ENCODE measurements at regions not wholly inside any gene's neighbourhood (a gene's known extent, or its start where the extent isn't known, plus 50 kb on each side); places are given as distances from the start of the nearest gene placed in this dataset.

DNA sequence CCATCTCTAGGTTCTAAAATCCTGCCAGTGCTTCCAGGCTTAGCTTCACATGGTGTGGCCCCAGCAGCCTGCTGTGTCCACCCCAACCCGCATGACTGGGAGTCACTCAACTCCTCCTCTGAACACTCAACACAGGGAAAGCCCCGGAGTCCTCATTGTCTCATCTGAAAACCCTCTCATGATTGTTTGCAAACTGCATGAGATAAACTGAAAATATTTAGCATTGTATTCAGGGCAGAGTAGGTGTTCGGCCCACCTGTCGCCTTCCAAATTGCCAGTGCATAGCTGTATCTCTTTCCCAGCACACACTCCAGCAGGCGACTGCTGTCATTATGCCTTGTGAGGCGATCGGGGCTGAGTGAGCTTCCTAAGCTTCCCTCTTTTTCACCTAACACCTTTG lies 76.7 kb upstream of the SORBS2 start:
- H3K27me3 ChIP-seq (replicated peaks; ENCODE audit: control insufficient read depth, insufficient read depth, low read length), result no peaks in the 10 kb centered on the region
- H3K36me3 ChIP-seq (ENCODE audit: control insufficient read depth, insufficient read depth, low read length), result no peaks in the 10 kb centered on the region
- Mint-ChIP-seq H3K4me3 (ENCODE audit: unreplicated experiment) (no peak overlapping the region), H3K27ac (ENCODE audit: unreplicated experiment) (no peak overlapping the region), H3K4me1 (ENCODE audit: low read depth, unreplicated experiment) (peaks cover 6% of the 10 kb centered on the region), H3K27me3 (ENCODE audit: insufficient read depth, unreplicated experiment) (no peaks in the 10 kb centered on the region), H3K36me3 (ENCODE audit: insufficient read depth, unreplicated experiment) (peaks cover 5% of the 10 kb centered on the region), H3K9me3 (ENCODE audit: unreplicated experiment) (peaks cover 37% of the 10 kb centered on the region)
- POLR2A ChIA-PET, result no interaction called here
- no TSS peak for BruUV-seq (replicated peaks)
- no peaks in the 10 kb centered on the region for H3K4me1 ChIP-seq
- CTCF ChIA-PET, result no interaction called here
- intact Hi-C loops (cut with micrococcal nuclease; ENCODE audit: unreplicated experiment), result no loop called here
- H3K9me3 ChIP-seq, result no peaks in the 10 kb centered on the region
- H3K4me3 ChIP-seq (ENCODE audit: low read depth, low read length), result no peak overlapping the region
- no peak for DNase-seq
- TF ChIP-seq, protein P1, sequence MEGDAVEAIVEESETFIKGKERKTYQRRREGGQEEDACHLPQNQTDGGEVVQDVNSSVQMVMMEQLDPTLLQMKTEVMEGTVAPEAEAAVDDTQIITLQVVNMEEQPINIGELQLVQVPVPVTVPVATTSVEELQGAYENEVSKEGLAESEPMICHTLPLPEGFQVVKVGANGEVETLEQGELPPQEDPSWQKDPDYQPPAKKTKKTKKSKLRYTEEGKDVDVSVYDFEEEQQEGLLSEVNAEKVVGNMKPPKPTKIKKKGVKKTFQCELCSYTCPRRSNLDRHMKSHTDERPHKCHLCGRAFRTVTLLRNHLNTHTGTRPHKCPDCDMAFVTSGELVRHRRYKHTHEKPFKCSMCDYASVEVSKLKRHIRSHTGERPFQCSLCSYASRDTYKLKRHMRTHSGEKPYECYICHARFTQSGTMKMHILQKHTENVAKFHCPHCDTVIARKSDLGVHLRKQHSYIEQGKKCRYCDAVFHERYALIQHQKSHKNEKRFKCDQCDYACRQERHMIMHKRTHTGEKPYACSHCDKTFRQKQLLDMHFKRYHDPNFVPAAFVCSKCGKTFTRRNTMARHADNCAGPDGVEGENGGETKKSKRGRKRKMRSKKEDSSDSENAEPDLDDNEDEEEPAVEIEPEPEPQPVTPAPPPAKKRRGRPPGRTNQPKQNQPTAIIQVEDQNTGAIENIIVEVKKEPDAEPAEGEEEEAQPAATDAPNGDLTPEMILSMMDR (IDR thresholded peaks at IDR 0.05; ENCODE audit: insufficient read depth in 1 of 2, low read depth in 1 of 2, low read length in 1 of 2, severe bottlenecking in 1 of 2, unreplicated experiment in 1 of 2), result no peak

DNA sequence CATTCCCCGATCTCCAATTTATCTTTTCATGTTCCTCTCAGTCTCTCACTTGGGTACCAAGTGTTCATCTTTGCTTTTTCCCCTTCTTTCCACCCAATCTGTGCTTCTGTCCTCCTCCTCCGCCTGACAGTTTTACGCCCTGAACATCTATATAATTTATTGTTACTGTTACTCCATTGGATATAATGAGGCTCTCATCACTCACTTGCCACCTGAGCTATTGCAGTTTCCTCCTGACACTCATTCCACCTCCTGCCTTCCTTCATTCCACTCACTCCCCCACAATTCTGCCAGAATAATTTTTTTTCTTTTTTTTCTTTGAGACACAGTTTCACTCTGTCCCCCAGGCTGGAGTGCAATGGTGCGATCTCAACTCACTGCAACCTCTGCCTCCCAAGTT lies 77.6 kb upstream of the SORBS2 start:
- no peaks in the 10 kb centered on the region for H3K27me3 ChIP-seq (replicated peaks; ENCODE audit: control insufficient read depth, insufficient read depth, low read length)
- TF ChIP-seq, protein P1 (IDR thresholded peaks at IDR 0.05; ENCODE audit: insufficient read depth in 1 of 2, low read depth in 1 of 2, low read length in 1 of 2, severe bottlenecking in 1 of 2, unreplicated experiment in 1 of 2), result no peak
- no peaks in the 10 kb centered on the region for H3K36me3 ChIP-seq (ENCODE audit: control insufficient read depth, insufficient read depth, low read length)
- peaks cover 37% of the 10 kb centered on the region for H3K9me3 Mint-ChIP-seq (ENCODE audit: unreplicated experiment)
- peaks cover 5% of the 10 kb centered on the region for H3K36me3 Mint-ChIP-seq (ENCODE audit: insufficient read depth, unreplicated experiment)
- H3K4me3 ChIP-seq (ENCODE audit: low read depth, low read length), result no peak overlapping the region
- peaks cover 6% of the 10 kb centered on the region for H3K4me1 Mint-ChIP-seq (ENCODE audit: low read depth, unreplicated experiment)
- no peak for DNase-seq
- H3K27me3 Mint-ChIP-seq (ENCODE audit: insufficient read depth, unreplicated experiment), result no peaks in the 10 kb centered on the region
- H3K4me1 ChIP-seq, result no peaks in the 10 kb centered on the region
- CTCF ChIA-PET, result no interaction called here
- no peak overlapping the region for H3K27ac Mint-ChIP-seq (ENCODE audit: unreplicated experiment)
- no peak overlapping the region for H3K4me3 Mint-ChIP-seq (ENCODE audit: unreplicated experiment)
- intact Hi-C loops (cut with micrococcal nuclease; ENCODE audit: unreplicated experiment), result no loop called here
- POLR2A ChIA-PET, result no interaction called here
- no TSS peak for BruUV-seq (replicated peaks)
- no peaks in the 10 kb centered on the region for H3K9me3 ChIP-seq

DNA sequence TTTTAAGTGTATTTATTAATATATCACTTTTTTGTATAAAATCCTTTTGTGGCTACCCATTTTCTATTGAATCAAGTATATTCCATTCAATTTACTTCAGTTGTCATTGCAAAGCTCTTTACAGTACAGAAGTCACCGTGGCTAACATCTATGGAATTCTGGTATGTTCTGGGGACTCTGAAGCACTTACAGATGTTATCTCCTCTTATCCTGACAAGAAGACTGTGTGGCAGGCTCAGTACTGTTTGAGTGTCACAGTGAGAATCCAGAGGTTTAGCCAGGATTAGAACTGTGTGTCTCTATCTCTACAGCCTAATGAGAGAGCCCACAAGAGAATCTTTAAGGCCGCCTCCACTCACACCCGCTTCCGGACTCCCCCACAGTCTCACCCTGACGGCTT lies 78.2 kb upstream of the SORBS2 start:
- TF ChIP-seq, protein P1 (IDR thresholded peaks at IDR 0.05; ENCODE audit: insufficient read depth in 1 of 2, low read depth in 1 of 2, low read length in 1 of 2, severe bottlenecking in 1 of 2, unreplicated experiment in 1 of 2), result no peak
- Histone ChIP-seq H3K4me3 (ENCODE audit: low read depth, low read length) (no peak overlapping the region), H3K9me3 (no peaks in the 10 kb centered on the region), H3K4me1 (no peaks in the 10 kb centered on the region), H3K27me3 (replicated peaks; ENCODE audit: control insufficient read depth, insufficient read depth, low read length) (no peaks in the 10 kb centered on the region), H3K36me3 (ENCODE audit: control insufficient read depth, insufficient read depth, low read length) (no peaks in the 10 kb centered on the region)
- CTCF ChIA-PET, result no interaction called here
- Mint-ChIP-seq H3K4me3 (ENCODE audit: unreplicated experiment) (no peak overlapping the region), H3K27me3 (ENCODE audit: insufficient read depth, unreplicated experiment) (no peaks in the 10 kb centered on the region), H3K4me1 (ENCODE audit: low read depth, unreplicated experiment) (peaks cover 6% of the 10 kb centered on the region), H3K9me3 (ENCODE audit: unreplicated experiment) (peaks cover 37% of the 10 kb centered on the region), H3K27ac (ENCODE audit: unreplicated experiment) (peak overlapping the region; percentile 76), H3K36me3 (ENCODE audit: insufficient read depth, unreplicated experiment) (peaks cover 5% of the 10 kb centered on the region)
- intact Hi-C loops (cut with micrococcal nuclease; ENCODE audit: unreplicated experiment), result loop anchor here (10.0 kb wide), 1 partner anchor 135 kb away; no protein-coding TSS in a partner anchor
- no peak for DNase-seq
- POLR2A ChIA-PET, result no interaction called here
- no TSS peak for BruUV-seq (replicated peaks)
